ENCODE measurements at regions not wholly inside any gene's neighbourhood (a gene's known extent, or its start where the extent isn't known, plus 50 kb on each side); places are given as distances from the start of the nearest gene placed in this dataset.

- H3K9me3 ChIP-seq (ENCODE audit: control insufficient read depth in 4 of 4, insufficient read depth in 3 of 4, low read length in 3 of 4), result peaks cover 0 to 1% (median 0%) of the 10 kb centered on the region in 4 donors
- no peak for DNase-seq
- no peak for TF ChIP-seq CTCF (IDR thresholded peaks at IDR 0.05; ENCODE audit: control extremely low read depth, extremely low read depth)
- no peak overlapping the region for H3K9ac ChIP-seq (ENCODE audit: insufficient read depth in 1 of 2, low read length in 2 of 2)
- no peaks in the 10 kb centered on the region for H3K4me1 ChIP-seq (ENCODE audit: control insufficient read depth in 5 of 5, insufficient read depth in 5 of 5, low read length in 5 of 5)
- no peak overlapping the region for H3K4me3 ChIP-seq
- no peaks in the 10 kb centered on the region for H3K36me3 ChIP-seq (ENCODE audit: control insufficient read depth in 4 of 4, insufficient read depth in 4 of 4, low read length in 4 of 4)
- 66 to 69% methylated on average over 6 of the region's 6 CpGs for WGBS, 2 donors
- no peaks in the 10 kb centered on the region for H3K27me3 ChIP-seq (ENCODE audit: control insufficient read depth in 3 of 3, insufficient read depth in 3 of 3, low read length in 2 of 3)
- ATAC-seq (ENCODE audit: insufficient read depth, low FRiP score), result no peak
- H3K27ac ChIP-seq (ENCODE audit: low read depth in 1 of 2, low read length in 1 of 2), result no peak overlapping the region
Observed at GRCh38 chr17:72363089-72363610, 242.3 kb downstream of the SOX9 start.

DNA sequence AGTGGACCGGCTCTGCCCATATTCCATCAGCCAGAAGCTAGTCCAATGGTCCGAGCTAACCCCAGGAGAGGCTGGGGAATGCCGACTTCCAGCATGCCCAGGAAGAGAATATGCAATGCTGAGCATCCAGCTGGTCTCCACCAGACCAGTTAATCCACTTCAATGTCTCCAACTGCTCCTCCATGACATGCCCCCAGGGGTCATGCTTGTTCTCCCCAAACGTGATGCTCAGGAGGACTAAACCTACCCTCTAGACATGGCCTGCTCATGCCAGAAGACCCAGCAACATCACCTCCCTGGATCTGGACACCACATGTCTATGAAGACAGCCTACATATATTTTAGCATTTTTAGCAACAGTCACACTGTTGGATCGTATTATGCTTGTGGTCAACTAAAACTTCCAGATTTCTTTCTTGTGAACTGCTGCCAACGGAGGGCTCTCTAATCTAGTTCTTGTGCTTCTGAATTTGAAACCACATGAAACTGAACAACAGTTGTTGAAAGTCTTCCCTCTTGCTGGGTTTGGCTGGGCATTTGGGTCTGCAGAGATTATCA is 245.1 kb downstream of the SOX9 start:
- ATAC-seq (ENCODE audit: insufficient read depth, low FRiP score) (no peak), DNase-seq (no peak)
- Histone ChIP-seq H3K36me3 (ENCODE audit: control insufficient read depth in 4 of 4, insufficient read depth in 4 of 4, low read length in 4 of 4) (no peaks in the 10 kb centered on the region), H3K9ac (ENCODE audit: insufficient read depth in 1 of 2, low read length in 2 of 2) (no peak overlapping the region), H3K4me3 (no peak overlapping the region), H3K27ac (ENCODE audit: low read depth in 1 of 2, low read length in 1 of 2) (no peak overlapping the region), H3K4me1 (ENCODE audit: control insufficient read depth in 5 of 5, insufficient read depth in 5 of 5, low read length in 5 of 5) (no peaks in the 10 kb centered on the region), H3K9me3 (ENCODE audit: control insufficient read depth in 4 of 4, insufficient read depth in 3 of 4, low read length in 3 of 4) (peaks cover 0 to 1% (median 0%) of the 10 kb centered on the region in 4 donors), H3K27me3 (ENCODE audit: control insufficient read depth in 3 of 3, insufficient read depth in 3 of 3, low read length in 2 of 3) (no peaks in the 10 kb centered on the region)
- TF ChIP-seq CTCF (IDR thresholded peaks at IDR 0.05; ENCODE audit: control extremely low read depth, extremely low read depth), result no peak
- 72 to 78% methylated on average over 6 of the region's 6 CpGs for WGBS, 2 donors

DNA sequence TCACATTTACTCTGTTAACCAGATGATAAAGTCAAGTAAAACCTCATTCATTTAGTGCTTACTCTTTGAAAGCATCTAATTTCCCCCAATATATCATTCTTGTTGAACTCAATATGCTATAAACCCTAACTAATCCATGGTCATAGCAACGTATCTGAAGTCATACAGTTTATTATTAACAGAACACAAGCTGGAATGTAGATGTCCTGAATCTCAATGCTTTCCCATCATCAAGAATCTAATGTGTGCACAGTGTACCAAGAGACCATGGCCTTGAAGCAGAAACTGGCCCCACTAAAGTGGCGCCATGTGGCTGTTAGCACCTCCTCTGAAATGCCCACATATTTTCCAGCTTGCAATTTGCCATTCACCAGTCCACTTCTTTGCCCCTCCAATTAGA is 245.8 kb downstream of the SOX9 start:
- Histone ChIP-seq H3K36me3 (ENCODE audit: control insufficient read depth in 4 of 4, insufficient read depth in 4 of 4, low read length in 4 of 4) (no peaks in the 10 kb centered on the region), H3K9me3 (ENCODE audit: control insufficient read depth in 4 of 4, insufficient read depth in 3 of 4, low read length in 3 of 4) (peaks cover 0 to under 1% (median 0%) of the 10 kb centered on the region in 4 donors), H3K9ac (ENCODE audit: insufficient read depth in 1 of 2, low read length in 2 of 2) (no peak overlapping the region), H3K4me1 (ENCODE audit: control insufficient read depth in 5 of 5, insufficient read depth in 5 of 5, low read length in 5 of 5) (no peaks in the 10 kb centered on the region), H3K27me3 (ENCODE audit: control insufficient read depth in 3 of 3, insufficient read depth in 3 of 3, low read length in 2 of 3) (no peaks in the 10 kb centered on the region), H3K27ac (ENCODE audit: low read depth in 1 of 2, low read length in 1 of 2) (no peak overlapping the region), H3K4me3 (no peak overlapping the region)
- WGBS, 2 donors, result 86 to 94% methylated on average over 2 of the region's 2 CpGs
- TF ChIP-seq CTCF (IDR thresholded peaks at IDR 0.05; ENCODE audit: control extremely low read depth, extremely low read depth), result no peak
- ATAC-seq (ENCODE audit: insufficient read depth, low FRiP score), result no peak
- DNase-seq, result no peak

- TF ChIP-seq CTCF (IDR thresholded peaks at IDR 0.05; ENCODE audit: control extremely low read depth, extremely low read depth), result no peak
- Histone ChIP-seq H3K9ac (ENCODE audit: insufficient read depth in 1 of 2, low read length in 2 of 2) (no peak overlapping the region), H3K27me3 (ENCODE audit: control insufficient read depth in 3 of 3, insufficient read depth in 3 of 3, low read length in 2 of 3) (no peaks in the 10 kb centered on the region), H3K27ac (ENCODE audit: low read depth in 1 of 2, low read length in 1 of 2) (no peak overlapping the region), H3K36me3 (ENCODE audit: control insufficient read depth in 4 of 4, insufficient read depth in 4 of 4, low read length in 4 of 4) (no peaks in the 10 kb centered on the region), H3K4me3 (no peak overlapping the region), H3K4me1 (ENCODE audit: control insufficient read depth in 5 of 5, insufficient read depth in 5 of 5, low read length in 5 of 5) (no peaks in the 10 kb centered on the region), H3K9me3 (ENCODE audit: control insufficient read depth in 4 of 4, insufficient read depth in 3 of 4, low read length in 3 of 4) (no peaks in the 10 kb centered on the region)
- DNase-seq (no peak), ATAC-seq (ENCODE audit: insufficient read depth, low FRiP score) (no peak)
- 92 to 100% methylated on average over 3 to 4 of the region's 4 CpGs for WGBS, 2 donors
Observed at GRCh38 chr17:72368191-72368590, 247.4 kb downstream of the SOX9 start.
